Right atrium auricular region (tissue), 2 donors: ENCODE measurements at regions not wholly inside any gene's neighbourhood (a gene's known extent, or its start where the extent isn't known, plus 50 kb on each side); places are given as distances from the start of the nearest gene placed in this dataset.
A peak's percentile ranks its signal among the peaks of the same experiment; 100 is the strongest.

ENCODE experiments used
- DNase-seq: peaks from one replicate; pipeline ENCODE4 v3.0.0-alpha.2; 2019; ENCODE audit warnings: low spot score
- H3K27ac ChIP-seq, 2 donors: fragments of 200-600 bp; sonication (generic); 1 replicate in 1 of 2; 2 replicates in 1 of 2; pipeline ENCODE4 v1.5.1; 2016 to 2019
- H3K27me3 ChIP-seq, 2 donors: fragments of 200-600 bp; sonication (generic); one replicate each; pipeline versions ENCODE4 v1.5.1 to v1.6.0; 2017 to 2019
- H3K36me3 ChIP-seq: fragments of 200-600 bp; sonication (generic); one replicate; pipeline ENCODE4 v1.5.1; 2016
- H3K4me1 ChIP-seq, 2 donors: fragments of 200-600 bp; sonication (generic); one replicate each; pipeline versions ENCODE4 v1.5.1 to v1.6.0; 2017 to 2019
- H3K4me3 ChIP-seq, 2 donors: fragments of 200-600 bp; sonication (generic); 1 replicate in 1 of 2; 2 replicates in 1 of 2; pipeline ENCODE4 v1.5.1; 2017 to 2019; ENCODE audit warnings: mild to moderate bottlenecking in 1 of 2, moderate library complexity in 1 of 2
- H3K9me3 ChIP-seq, 2 donors: fragments of 200-600 bp; sonication (generic); one replicate each; pipeline ENCODE4 v1.5.1; 2019
- CTCF ChIP-seq, 2 donors: fragments of 200-600 bp; sonication (generic); IDR thresholded peaks; one replicate each; pipeline ENCODE4 v1.5.1; 2019; ENCODE audit warnings: antibody characterized with exemption in 2 of 2

- H3K36me3 ChIP-seq: no peaks in the 10 kb centered on the region
- H3K27me3 ChIP-seq: no peaks in the 10 kb centered on the region
- H3K4me3 ChIP-seq: no peak overlapping the region
- no peaks in the 10 kb centered on the region for H3K4me1 ChIP-seq
- peak; percentile 36 for DNase-seq
- H3K27ac ChIP-seq: no peak overlapping the region
- H3K9me3 ChIP-seq: no peaks in the 10 kb centered on the region
- no peak for TF ChIP-seq CTCF (IDR thresholded peaks at IDR 0.05)
These were observed 154.0 kb upstream of the TSHZ3 start for GRCh38 chr19:31503211-31503610.

GRCh38 chr19:31504221-31504620 lies 155.0 kb upstream of the TSHZ3 start:
- Histone ChIP-seq H3K36me3 (no peaks in the 10 kb centered on the region), H3K27ac (no peak overlapping the region), H3K4me3 (no peak overlapping the region), H3K4me1 (no peaks in the 10 kb centered on the region), H3K27me3 (no peaks in the 10 kb centered on the region), H3K9me3 (no peaks in the 10 kb centered on the region)
- no peak for TF ChIP-seq CTCF (IDR thresholded peaks at IDR 0.05)
- peak; percentile 36 for DNase-seq

GRCh38 chr19:31505596-31505910 lies 156.3 kb upstream of the TSHZ3 start:
- Histone ChIP-seq H3K4me3 (no peak overlapping the region), H3K27ac (no peak overlapping the region), H3K9me3 (no peaks in the 10 kb centered on the region), H3K4me1 (no peaks in the 10 kb centered on the region), H3K27me3 (no peaks in the 10 kb centered on the region), H3K36me3 (no peaks in the 10 kb centered on the region)
- no peak for TF ChIP-seq CTCF (IDR thresholded peaks at IDR 0.05)
- no peak for DNase-seq

GRCh38 chr19:31506102-31506501 lies 156.9 kb upstream of the TSHZ3 start:
- Histone ChIP-seq H3K4me1 (no peaks in the 10 kb centered on the region), H3K27ac (no peak overlapping the region), H3K27me3 (no peaks in the 10 kb centered on the region), H3K4me3 (no peak overlapping the region), H3K36me3 (no peaks in the 10 kb centered on the region), H3K9me3 (no peaks in the 10 kb centered on the region)
- TF ChIP-seq CTCF (IDR thresholded peaks at IDR 0.05): no peak
- DNase-seq: peak; percentile 30

- H3K27me3 ChIP-seq: no peaks in the 10 kb centered on the region
- peak; percentile 32 for DNase-seq
- no peak for TF ChIP-seq CTCF (IDR thresholded peaks at IDR 0.05)
- no peak overlapping the region for H3K4me3 ChIP-seq
- H3K27ac ChIP-seq: no peak overlapping the region
- H3K36me3 ChIP-seq: no peaks in the 10 kb centered on the region
- no peaks in the 10 kb centered on the region for H3K9me3 ChIP-seq
- no peaks in the 10 kb centered on the region for H3K4me1 ChIP-seq
These were observed 161.4 kb upstream of the TSHZ3 start for GRCh38 chr19:31510635-31511034.

- Histone ChIP-seq H3K9me3 (no peaks in the 10 kb centered on the region), H3K27me3 (no peaks in the 10 kb centered on the region), H3K4me1 (no peaks in the 10 kb centered on the region), H3K36me3 (no peaks in the 10 kb centered on the region), H3K27ac (no peak overlapping the region), H3K4me3 (no peak overlapping the region)
- DNase-seq: no peak
- no peak for TF ChIP-seq CTCF (IDR thresholded peaks at IDR 0.05)
These were observed 161.9 kb upstream of the TSHZ3 start for GRCh38 chr19:31511098-31511497.
